Panc1 (cell line): ENCODE measurements at regions not wholly inside any gene's neighbourhood (a gene's known extent, or its start where the extent isn't known, plus 50 kb on each side); places are given as distances from the start of the nearest gene placed in this dataset.

Experiments
- ATAC-seq: fragments of 200-7000 bp; cut with Tn5 transposase; 2 replicates; pipeline ENCODE4 v1.9.1; 2020; ENCODE audit warnings: mild to moderate bottlenecking, moderate library complexity
- BruUV-seq: library from RNA; stranded (reverse); fragments of 400-500 nt; replicated peaks from 2 replicates; lab custom pipeline; 2021; lab: Mats Ljungman, UMichigan
- CTCF ChIA-PET: fragments of 300-600 bp; sonication (Branson Sonifier 250); formaldehyde crosslinking; loops from one replicate; lab custom pipeline; 2022; ENCODE audit warnings: antibody characterized with exemption; lab: Charles Lee
- POLR2A ChIA-PET: fragments of 300-600 bp; sonication (Branson Sonifier 250); formaldehyde crosslinking; loops from one replicate; lab custom pipeline; 2022; ENCODE audit warnings: antibody characterized with exemption; lab: Charles Lee
- DNase-seq: peaks from one replicate; pipeline ENCODE4 v3.0.0-alpha.2; 2010; ENCODE audit warnings: low read depth, low spot score
- H3K27ac ChIP-seq: 2 replicates; pipeline ENCODE4 v1.5.1; 2011; ENCODE audit warnings: mild to moderate bottlenecking, low read length, inconsistent platforms
- H3K27me3 ChIP-seq: fragments of 200-500 bp; sonication (Bioruptor generic); 2 replicates; pipeline ENCODE4 v1.6.0; 2014; ENCODE audit warnings: low read length, inconsistent platforms; ENCODE audit not compliant: control insufficient read depth, insufficient read depth
- H3K36me3 ChIP-seq: fragments of 200-500 bp; sonication (Bioruptor generic); 2 replicates; pipeline ENCODE4 v1.5.1; 2014; ENCODE audit warnings: inconsistent platforms, mild to moderate bottlenecking, low read length, moderate library complexity; ENCODE audit not compliant: control insufficient read depth, insufficient read depth
- H3K4me1 ChIP-seq: 2 replicates; pipeline ENCODE4 v1.5.1; 2011; ENCODE audit warnings: inconsistent platforms, mild to moderate bottlenecking, low read length, moderate library complexity; ENCODE audit not compliant: control insufficient read depth, insufficient read depth
- H3K4me3 ChIP-seq, 2 experiments: 2 replicates each; pipeline ENCODE4 v1.5.1; 2011 to 2012; ENCODE audit warnings: low read depth in 2 of 2, low read length in 2 of 2, mild to moderate bottlenecking in 2 of 2, inconsistent platforms in 1 of 2, moderate library complexity in 1 of 2
- H3K9me3 ChIP-seq: fragments of 200-500 bp; sonication (Bioruptor generic); 2 replicates; pipeline ENCODE4 v1.5.1; 2014; ENCODE audit warnings: low read depth, mild to moderate bottlenecking, inconsistent platforms, low read length, moderate library complexity; ENCODE audit not compliant: control insufficient read depth, insufficient read depth
- POLR2AphosphoS5 ChIP-seq: IDR thresholded peaks from 2 replicates; pipeline ENCODE4 v1.6.1; 2012; ENCODE audit warnings: mild to moderate bottlenecking, low read depth, low read length, moderate library complexity
- SIN3A ChIP-seq: IDR thresholded peaks from 2 replicates; pipeline ENCODE4 v1.6.1; 2012; ENCODE audit warnings: low read depth, mild to moderate bottlenecking, low read length, moderate library complexity, borderline replicate concordance; ENCODE audit not compliant: insufficient read depth
- TCF7L2 ChIP-seq: IDR thresholded peaks from 2 replicates; pipeline ENCODE4 v1.6.1; 2011; ENCODE audit warnings: mild to moderate bottlenecking, low read depth, low read length, inconsistent platforms
- in situ Hi-C: cut with HindIII; loops from 2 replicates; pipeline ENCODE4 v1.10.0; 2016; ENCODE audit warnings: low sequenced_read_pairs, low pct_unique_long_range_greater_than_20kb
- intact Hi-C: fragments of 100-400 bp; cut with micrococcal nuclease; formaldehyde crosslinking; loops from one replicate; pipeline ENCODE4 v1.10.0; 2022; ENCODE audit not compliant: unreplicated experiment
- TF ChIP-seq, protein P1 (sequence below): fragments of 450-650 bp; IDR thresholded peaks from 2 replicates; pipeline ENCODE4 v1.5.1; 2017; ENCODE audit warnings: mild to moderate bottlenecking
- TF ChIP-seq, protein P2 (sequence below), 2 experiments: IDR thresholded peaks; 2 replicates each; pipeline ENCODE4 v1.6.1; 2011 to 2012; ENCODE audit warnings: low read depth in 2 of 2, control low read depth in 1 of 2, low read length in 1 of 2, mild to moderate bottlenecking in 1 of 2, moderate library complexity in 1 of 2; ENCODE audit not compliant: insufficient read depth in 1 of 2

DNA sequence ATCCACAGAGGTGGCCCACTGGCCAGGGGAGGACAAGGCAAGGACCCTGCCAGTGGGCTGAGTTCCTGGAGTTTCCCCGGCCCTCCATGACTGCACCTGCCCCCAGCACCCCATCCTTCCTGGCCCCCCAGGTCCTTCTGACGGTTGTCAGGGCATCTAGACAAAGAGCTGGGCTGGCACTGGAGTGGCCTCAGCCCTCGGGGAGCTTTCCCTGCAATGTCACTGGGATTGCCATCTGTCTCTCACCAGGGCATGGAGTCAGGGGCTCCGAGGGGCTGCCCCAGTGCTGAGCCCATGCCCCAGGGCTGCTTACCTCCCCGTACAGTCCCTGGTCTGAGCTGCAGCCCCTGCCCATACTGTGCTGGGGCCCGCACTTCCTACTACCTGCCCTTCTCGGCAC lies 446.5 kb upstream of the MKI67 start:
- ATAC-seq = no peak
- intact Hi-C loops (no loop called here), in situ Hi-C loops (no loop called here)
- Histone ChIP-seq H3K4me1 (no peaks in the 10 kb centered on the region), H3K9me3 (no peaks in the 10 kb centered on the region), H3K4me3 (no peak overlapping the region), H3K36me3 (no peaks in the 10 kb centered on the region), H3K27me3 (peaks cover 7% of the 10 kb centered on the region), H3K27ac (no peak overlapping the region)
- DNase-seq = no peak
- no TSS peak for BruUV-seq
- ChIA-PET POLR2A (no interaction called here), CTCF (no interaction called here)
- no peak for TF ChIP-seq SIN3A
- TF ChIP-seq, protein P1, sequence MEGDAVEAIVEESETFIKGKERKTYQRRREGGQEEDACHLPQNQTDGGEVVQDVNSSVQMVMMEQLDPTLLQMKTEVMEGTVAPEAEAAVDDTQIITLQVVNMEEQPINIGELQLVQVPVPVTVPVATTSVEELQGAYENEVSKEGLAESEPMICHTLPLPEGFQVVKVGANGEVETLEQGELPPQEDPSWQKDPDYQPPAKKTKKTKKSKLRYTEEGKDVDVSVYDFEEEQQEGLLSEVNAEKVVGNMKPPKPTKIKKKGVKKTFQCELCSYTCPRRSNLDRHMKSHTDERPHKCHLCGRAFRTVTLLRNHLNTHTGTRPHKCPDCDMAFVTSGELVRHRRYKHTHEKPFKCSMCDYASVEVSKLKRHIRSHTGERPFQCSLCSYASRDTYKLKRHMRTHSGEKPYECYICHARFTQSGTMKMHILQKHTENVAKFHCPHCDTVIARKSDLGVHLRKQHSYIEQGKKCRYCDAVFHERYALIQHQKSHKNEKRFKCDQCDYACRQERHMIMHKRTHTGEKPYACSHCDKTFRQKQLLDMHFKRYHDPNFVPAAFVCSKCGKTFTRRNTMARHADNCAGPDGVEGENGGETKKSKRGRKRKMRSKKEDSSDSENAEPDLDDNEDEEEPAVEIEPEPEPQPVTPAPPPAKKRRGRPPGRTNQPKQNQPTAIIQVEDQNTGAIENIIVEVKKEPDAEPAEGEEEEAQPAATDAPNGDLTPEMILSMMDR = no peak

DNA sequence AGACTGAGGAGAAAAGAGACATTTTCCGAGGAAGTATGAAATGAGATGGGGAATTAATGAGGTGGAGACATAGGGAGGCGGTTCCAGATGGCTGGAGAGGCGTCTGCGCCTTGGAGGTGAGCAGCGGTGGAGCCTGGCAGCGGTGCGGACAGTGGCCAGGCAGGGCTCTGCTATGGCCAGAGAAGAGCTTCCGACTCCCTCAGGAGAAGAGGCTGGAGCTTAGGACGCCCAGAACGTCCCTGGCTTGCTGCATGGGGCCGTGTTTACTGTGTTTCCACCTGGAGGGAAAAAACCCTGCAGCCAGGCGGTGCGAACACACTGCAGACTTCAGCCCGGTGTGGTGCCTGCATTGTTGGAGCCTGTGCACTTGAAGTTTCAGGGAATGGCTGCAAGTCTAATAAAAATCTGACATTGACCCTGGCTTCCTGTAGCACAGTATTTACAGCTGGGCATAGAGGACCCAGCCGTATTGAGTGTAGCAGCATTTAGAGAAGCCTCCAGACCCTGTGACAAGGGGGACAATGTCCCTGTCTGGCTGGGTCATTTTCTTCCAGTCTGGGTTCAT lies 447.1 kb upstream of the MKI67 start:
- CTCF ChIA-PET = no interaction called here
- intact Hi-C loops = no loop called here
- peaks cover 7% of the 10 kb centered on the region for H3K27me3 ChIP-seq

More for the DNA sequence above, 447.1 kb upstream of the MKI67 start:
- no peaks in the 10 kb centered on the region for H3K36me3 ChIP-seq
- H3K4me3 ChIP-seq = no peak overlapping the region
- no peak for DNase-seq
- BruUV-seq = no TSS peak
- H3K27ac ChIP-seq = no peak overlapping the region
- no peak for ATAC-seq
- no peaks in the 10 kb centered on the region for H3K4me1 ChIP-seq
- no peaks in the 10 kb centered on the region for H3K9me3 ChIP-seq
- POLR2A ChIA-PET = no interaction called here
- in situ Hi-C loops = no loop called here
- TF ChIP-seq TCF7L2 (no peak), POLR2AphosphoS5 (no peak), SIN3A (no peak)
- TF ChIP-seq, protein P1 = no peak
- TF ChIP-seq, protein P2, sequence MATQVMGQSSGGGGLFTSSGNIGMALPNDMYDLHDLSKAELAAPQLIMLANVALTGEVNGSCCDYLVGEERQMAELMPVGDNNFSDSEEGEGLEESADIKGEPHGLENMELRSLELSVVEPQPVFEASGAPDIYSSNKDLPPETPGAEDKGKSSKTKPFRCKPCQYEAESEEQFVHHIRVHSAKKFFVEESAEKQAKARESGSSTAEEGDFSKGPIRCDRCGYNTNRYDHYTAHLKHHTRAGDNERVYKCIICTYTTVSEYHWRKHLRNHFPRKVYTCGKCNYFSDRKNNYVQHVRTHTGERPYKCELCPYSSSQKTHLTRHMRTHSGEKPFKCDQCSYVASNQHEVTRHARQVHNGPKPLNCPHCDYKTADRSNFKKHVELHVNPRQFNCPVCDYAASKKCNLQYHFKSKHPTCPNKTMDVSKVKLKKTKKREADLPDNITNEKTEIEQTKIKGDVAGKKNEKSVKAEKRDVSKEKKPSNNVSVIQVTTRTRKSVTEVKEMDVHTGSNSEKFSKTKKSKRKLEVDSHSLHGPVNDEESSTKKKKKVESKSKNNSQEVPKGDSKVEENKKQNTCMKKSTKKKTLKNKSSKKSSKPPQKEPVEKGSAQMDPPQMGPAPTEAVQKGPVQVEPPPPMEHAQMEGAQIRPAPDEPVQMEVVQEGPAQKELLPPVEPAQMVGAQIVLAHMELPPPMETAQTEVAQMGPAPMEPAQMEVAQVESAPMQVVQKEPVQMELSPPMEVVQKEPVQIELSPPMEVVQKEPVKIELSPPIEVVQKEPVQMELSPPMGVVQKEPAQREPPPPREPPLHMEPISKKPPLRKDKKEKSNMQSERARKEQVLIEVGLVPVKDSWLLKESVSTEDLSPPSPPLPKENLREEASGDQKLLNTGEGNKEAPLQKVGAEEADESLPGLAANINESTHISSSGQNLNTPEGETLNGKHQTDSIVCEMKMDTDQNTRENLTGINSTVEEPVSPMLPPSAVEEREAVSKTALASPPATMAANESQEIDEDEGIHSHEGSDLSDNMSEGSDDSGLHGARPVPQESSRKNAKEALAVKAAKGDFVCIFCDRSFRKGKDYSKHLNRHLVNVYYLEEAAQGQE (IDR thresholded peaks at IDR 0.05; ENCODE audit: insufficient read depth in 1 of 2, low read depth in 2 of 2, low read length in 1 of 2) = no peak
